ENCODE measurements at regions not wholly inside any gene's neighbourhood (a gene's known extent, or its start where the extent isn't known, plus 50 kb on each side); places are given as distances from the start of the nearest gene placed in this dataset.

GRCh38 chr3:43786102-43786501 is 95.4 kb downstream of the ABHD5 start (continued):
- peak; percentile 71; the same call in 1 of the 2 replicates for TF ChIP-seq FOXJ3 (CRISPR knock-in tag; IDR thresholded peaks at IDR 0.05)
- TF ChIP-seq POLR2AphosphoS5 (IDR thresholded peaks at IDR 0.05; ENCODE audit: low read depth, low read length): no peak
- peak; percentile 36 for TF ChIP-seq CHD2 (IDR thresholded peaks at IDR 0.05; ENCODE audit: low read length, partially characterized antibody)
- TF ChIP-seq FOSL2 (IDR thresholded peaks at IDR 0.05; ENCODE audit: borderline replicate concordance, low read depth): no peak

- ChIA-PET POLR2A (interaction anchor here (0.7 to 2.0 kb wide), 4 partner anchors 14 to 69 kb away, joined by 3 to 8 read pairs (median 4); no protein-coding TSS in a partner anchor), CTCF (interaction anchor here (0.9 to 1.7 kb wide), 5 partner anchors 11 to 183 kb away, joined by 3 to 6 read pairs (median 4); no protein-coding TSS in a partner anchor)
- Histone ChIP-seq H3K9ac (no peak overlapping the region), H3F3A (replicated peaks; ENCODE audit: insufficient read depth) (no peaks in the 10 kb centered on the region), H4K20me1 (ENCODE audit: insufficient read depth) (no peaks in the 10 kb centered on the region), H3K4me3 (ENCODE audit: low read depth in 2 of 2, low read length in 1 of 2) (no peak overlapping the region), H3K9me3 (no peaks in the 10 kb centered on the region), H3K4me1 (ENCODE audit: control insufficient read depth in 1 of 2, insufficient read depth in 2 of 2, low read depth in 1 of 2, low read length in 1 of 2) (peaks cover 0 to 24% of the 10 kb centered on the region in 2 experiments; a peak in 1 of 4 replicates), H3K36me3 (replicated peaks in 1 of 2; ENCODE audit: control insufficient read depth in 1 of 2, insufficient read depth in 2 of 2, low read length in 1 of 2) (no peaks in the 10 kb centered on the region), H2AFZ (ENCODE audit: low read depth) (no peak overlapping the region), H3K9me2 (no peaks in the 10 kb centered on the region), H3K27me3 (ENCODE audit: insufficient read depth) (no peaks in the 10 kb centered on the region; the same call in 1 of the 2 replicates), H3K79me2 (ENCODE audit: insufficient read depth) (no peaks in the 10 kb centered on the region), H3K4me2 (no peak overlapping the region; the same call in 1 of the 2 replicates), H3K27ac (ENCODE audit: low read depth in 2 of 2, low read length in 1 of 2) (peak overlapping the region in 1 of 2 experiments; percentile 96; a peak in 3 of 4 replicates)
- 78% methylated on average over 9 of the region's 9 CpGs for WGBS (ENCODE audit: low lambda C conversion rate)
- no peak for TF ChIP-seq GABPA (IDR thresholded peaks at IDR 0.05; ENCODE audit: low read depth)
- no peak for TF ChIP-seq IRF3 (IDR thresholded peaks at IDR 0.05; ENCODE audit: low read depth, low read length)
- TF ChIP-seq FOSL2 (IDR thresholded peaks at IDR 0.05; ENCODE audit: borderline replicate concordance, low read depth): no peak
- TF ChIP-seq, protein P1, sequence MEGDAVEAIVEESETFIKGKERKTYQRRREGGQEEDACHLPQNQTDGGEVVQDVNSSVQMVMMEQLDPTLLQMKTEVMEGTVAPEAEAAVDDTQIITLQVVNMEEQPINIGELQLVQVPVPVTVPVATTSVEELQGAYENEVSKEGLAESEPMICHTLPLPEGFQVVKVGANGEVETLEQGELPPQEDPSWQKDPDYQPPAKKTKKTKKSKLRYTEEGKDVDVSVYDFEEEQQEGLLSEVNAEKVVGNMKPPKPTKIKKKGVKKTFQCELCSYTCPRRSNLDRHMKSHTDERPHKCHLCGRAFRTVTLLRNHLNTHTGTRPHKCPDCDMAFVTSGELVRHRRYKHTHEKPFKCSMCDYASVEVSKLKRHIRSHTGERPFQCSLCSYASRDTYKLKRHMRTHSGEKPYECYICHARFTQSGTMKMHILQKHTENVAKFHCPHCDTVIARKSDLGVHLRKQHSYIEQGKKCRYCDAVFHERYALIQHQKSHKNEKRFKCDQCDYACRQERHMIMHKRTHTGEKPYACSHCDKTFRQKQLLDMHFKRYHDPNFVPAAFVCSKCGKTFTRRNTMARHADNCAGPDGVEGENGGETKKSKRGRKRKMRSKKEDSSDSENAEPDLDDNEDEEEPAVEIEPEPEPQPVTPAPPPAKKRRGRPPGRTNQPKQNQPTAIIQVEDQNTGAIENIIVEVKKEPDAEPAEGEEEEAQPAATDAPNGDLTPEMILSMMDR (IDR thresholded peaks at IDR 0.05): no peak
- TF ChIP-seq SMC3 (IDR thresholded peaks at IDR 0.05; ENCODE audit: low read depth, low read length): no peak
- no peak for TF ChIP-seq RCOR1 (IDR thresholded peaks at IDR 0.05; ENCODE audit: low read length)
- no peak for TF ChIP-seq JUND (IDR thresholded peaks at IDR 0.05)
- no peak for TF ChIP-seq RAD21 (IDR thresholded peaks at IDR 0.05; ENCODE audit: low read length)
- TF ChIP-seq REST (IDR thresholded peaks at IDR 0.05; ENCODE audit: low read depth, low read length): no peak
- TF ChIP-seq TCF12 (IDR thresholded peaks at IDR 0.05): no peak
- TF ChIP-seq, protein P2, sequence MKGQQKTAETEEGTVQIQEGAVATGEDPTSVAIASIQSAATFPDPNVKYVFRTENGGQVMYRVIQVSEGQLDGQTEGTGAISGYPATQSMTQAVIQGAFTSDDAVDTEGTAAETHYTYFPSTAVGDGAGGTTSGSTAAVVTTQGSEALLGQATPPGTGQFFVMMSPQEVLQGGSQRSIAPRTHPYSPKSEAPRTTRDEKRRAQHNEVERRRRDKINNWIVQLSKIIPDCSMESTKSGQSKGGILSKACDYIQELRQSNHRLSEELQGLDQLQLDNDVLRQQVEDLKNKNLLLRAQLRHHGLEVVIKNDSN (IDR thresholded peaks at IDR 0.05; ENCODE audit: borderline replicate concordance, low read depth): no peak
- TF ChIP-seq, protein P3, sequence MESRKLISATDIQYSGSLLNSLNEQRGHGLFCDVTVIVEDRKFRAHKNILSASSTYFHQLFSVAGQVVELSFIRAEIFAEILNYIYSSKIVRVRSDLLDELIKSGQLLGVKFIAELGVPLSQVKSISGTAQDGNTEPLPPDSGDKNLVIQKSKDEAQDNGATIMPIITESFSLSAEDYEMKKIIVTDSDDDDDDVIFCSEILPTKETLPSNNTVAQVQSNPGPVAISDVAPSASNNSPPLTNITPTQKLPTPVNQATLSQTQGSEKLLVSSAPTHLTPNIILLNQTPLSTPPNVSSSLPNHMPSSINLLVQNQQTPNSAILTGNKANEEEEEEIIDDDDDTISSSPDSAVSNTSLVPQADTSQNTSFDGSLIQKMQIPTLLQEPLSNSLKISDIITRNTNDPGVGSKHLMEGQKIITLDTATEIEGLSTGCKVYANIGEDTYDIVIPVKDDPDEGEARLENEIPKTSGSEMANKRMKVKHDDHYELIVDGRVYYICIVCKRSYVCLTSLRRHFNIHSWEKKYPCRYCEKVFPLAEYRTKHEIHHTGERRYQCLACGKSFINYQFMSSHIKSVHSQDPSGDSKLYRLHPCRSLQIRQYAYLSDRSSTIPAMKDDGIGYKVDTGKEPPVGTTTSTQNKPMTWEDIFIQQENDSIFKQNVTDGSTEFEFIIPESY (IDR thresholded peaks at IDR 0.05; ENCODE audit: borderline replicate concordance, low read depth): no peak
- no peak for TF ChIP-seq NFIC (IDR thresholded peaks at IDR 0.05; ENCODE audit: borderline replicate concordance)
- TF ChIP-seq, protein P4, sequence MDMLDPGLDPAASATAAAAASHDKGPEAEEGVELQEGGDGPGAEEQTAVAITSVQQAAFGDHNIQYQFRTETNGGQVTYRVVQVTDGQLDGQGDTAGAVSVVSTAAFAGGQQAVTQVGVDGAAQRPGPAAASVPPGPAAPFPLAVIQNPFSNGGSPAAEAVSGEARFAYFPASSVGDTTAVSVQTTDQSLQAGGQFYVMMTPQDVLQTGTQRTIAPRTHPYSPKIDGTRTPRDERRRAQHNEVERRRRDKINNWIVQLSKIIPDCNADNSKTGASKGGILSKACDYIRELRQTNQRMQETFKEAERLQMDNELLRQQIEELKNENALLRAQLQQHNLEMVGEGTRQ (IDR thresholded peaks at IDR 0.05; ENCODE audit: borderline replicate concordance, low read depth, low read length): no peak
- TF ChIP-seq SIN3A (IDR thresholded peaks at IDR 0.05; ENCODE audit: borderline replicate concordance, low read depth, low read length): no peak
- DNase-seq: no peak
These were observed 96.0 kb downstream of the ABHD5 start for GRCh38 chr3:43786526-43787305.
